Endodermal cell (in vitro differentiated cells): ENCODE measurements at regions not wholly inside any gene's neighbourhood (a gene's known extent, or its start where the extent isn't known, plus 50 kb on each side); places are given as distances from the start of the nearest gene placed in this dataset.
"Not testable (repeated sequence)": the region's sequence is repeated elsewhere in the genome, so short reads cannot be mapped to it uniquely, and the experiment has no call there.

Experiments used
- DNase-seq: peaks from one replicate; pipeline ENCODE4 v3.0.0-alpha.2; 2017
- H3K27ac ChIP-seq: 2 replicates; pipeline ENCODE4 v1.5.1; 2013; ENCODE audit warnings: mild to moderate bottlenecking, low read depth, low read length, moderate library complexity
- H3K27me3 ChIP-seq: 2 replicates; pipeline ENCODE4 v1.6.1; 2013; ENCODE audit warnings: mild to moderate bottlenecking, low read length, moderate library complexity; ENCODE audit not compliant: insufficient read depth, control insufficient read depth, poor library complexity, severe bottlenecking
- H3K36me3 ChIP-seq: 2 replicates; pipeline ENCODE4 v1.7.0; 2013; ENCODE audit warnings: mild to moderate bottlenecking, low read length, moderate library complexity; ENCODE audit not compliant: control insufficient read depth, insufficient read depth
- H3K4me1 ChIP-seq: one replicate; pipeline ENCODE4 v1.7.0; 2013; ENCODE audit warnings: low read length; ENCODE audit not compliant: control insufficient read depth, insufficient read depth
- H3K4me3 ChIP-seq: 2 replicates; pipeline ENCODE4 v1.5.1; 2013; ENCODE audit warnings: mild to moderate bottlenecking, low read length, moderate library complexity
- H3K9ac ChIP-seq: 2 replicates; pipeline ENCODE4 v1.6.1; 2013; ENCODE audit warnings: mild to moderate bottlenecking, low read length, moderate library complexity; ENCODE audit not compliant: poor library complexity, severe bottlenecking; ENCODE audit errors: extremely low read depth
- H3K9me3 ChIP-seq: 2 replicates; pipeline ENCODE4 v1.6.1; 2013; ENCODE audit warnings: mild to moderate bottlenecking, low read length, moderate library complexity; ENCODE audit not compliant: control insufficient read depth
- H3K27ac Mint-ChIP-seq: 2 replicates; pipeline ENCODE4 v1.8.0; 2020; ENCODE audit warnings: mixed read lengths
- H3K27me3 Mint-ChIP-seq: 2 replicates; pipeline ENCODE4 v1.8.0; 2021; ENCODE audit warnings: mild to moderate bottlenecking, mixed read lengths; ENCODE audit not compliant: insufficient read depth
- H3K36me3 Mint-ChIP-seq: 2 replicates; pipeline ENCODE4 v1.8.0; 2020; ENCODE audit warnings: low read depth, mixed read lengths
- H3K4me1 Mint-ChIP-seq: 2 replicates; pipeline ENCODE4 v1.8.0; 2020; ENCODE audit warnings: mixed read lengths
- H3K4me3 Mint-ChIP-seq: 2 replicates; pipeline ENCODE4 v1.8.0; 2020; ENCODE audit warnings: mild to moderate bottlenecking, moderate library complexity, mixed read lengths
- H3K9me3 Mint-ChIP-seq: 2 replicates; pipeline ENCODE4 v1.8.0; 2020; ENCODE audit warnings: mild to moderate bottlenecking, mixed read lengths
- WGBS, 2 experiments: methylation state at CpG; one replicate each; pipeline versions ENCODE4 v1.1.5 to v1.1.7; 2013; ENCODE audit warnings: missing lambda C conversion rate in 2 of 2, mixed read lengths in 1 of 2; ENCODE audit not compliant: insufficient coverage in 1 of 2, insufficient read length in 1 of 2; 5-methylcytosine and 5-hydroxymethylcytosine counted together
- TF ChIP-seq, protein P1 (sequence below): fragments of 200-600 bp; sonication (generic); conservative IDR thresholded peaks from 2 replicates; pipeline ENCODE4 v1.5.0; 2021; ENCODE audit warnings: antibody characterized with exemption, mild to moderate bottlenecking

DNA sequence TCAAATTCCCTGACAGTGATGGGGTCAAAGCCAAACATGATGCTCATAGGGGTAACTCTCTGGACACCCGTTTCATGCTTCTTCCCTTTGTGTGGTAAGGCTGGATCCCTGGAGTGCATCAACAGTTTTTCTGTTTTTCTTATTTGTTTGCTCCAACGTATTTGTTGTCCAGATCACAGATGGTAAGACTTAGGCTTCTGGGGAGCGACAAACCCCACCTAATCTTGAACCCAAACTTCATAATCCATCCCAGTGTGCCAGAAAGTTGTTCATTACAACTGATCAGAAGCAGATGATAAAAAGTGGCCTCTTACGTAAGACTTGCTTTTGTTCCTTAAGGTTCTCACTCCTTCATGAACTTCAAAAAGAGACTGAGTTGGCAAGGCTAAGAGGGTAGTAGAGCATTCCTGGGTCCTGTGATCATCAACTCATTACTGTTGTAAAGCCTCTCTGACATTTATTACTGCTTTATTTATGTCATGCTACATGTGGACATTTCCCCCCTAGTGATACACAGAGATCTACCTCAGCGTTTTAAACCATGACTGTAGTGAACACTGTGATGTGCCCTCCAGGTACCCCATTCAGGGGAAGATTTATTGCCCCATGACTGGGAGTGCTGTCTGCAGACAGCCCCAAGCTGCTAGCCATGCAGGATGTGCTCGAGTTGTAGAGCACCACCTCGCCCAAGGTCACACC, 125.6 kb downstream of the CCDC71L start:
- Mint-ChIP-seq H3K9me3 (peaks cover 17% of the 10 kb centered on the region), H3K36me3 (peaks cover 11% of the 10 kb centered on the region), H3K4me1 (peaks cover 23% of the 10 kb centered on the region), H3K27me3 (no peaks in the 10 kb centered on the region), H3K4me3 (no peak overlapping the region), H3K27ac (no peak overlapping the region)
- Histone ChIP-seq H3K9me3 (peaks cover 25% of the 10 kb centered on the region), H3K27ac (no peak overlapping the region), H3K4me1 (no peaks in the 10 kb centered on the region), H3K27me3 (no peaks in the 10 kb centered on the region), H3K9ac (no peak overlapping the region), H3K4me3 (peak overlapping the region; percentile 6), H3K36me3 (peaks cover 8% of the 10 kb centered on the region)
- DNase-seq, result no peak
- WGBS, 2 experiments, result 91 to 95% methylated on average over 5 to 7 of the region's 7 CpGs
- TF ChIP-seq, protein P1, sequence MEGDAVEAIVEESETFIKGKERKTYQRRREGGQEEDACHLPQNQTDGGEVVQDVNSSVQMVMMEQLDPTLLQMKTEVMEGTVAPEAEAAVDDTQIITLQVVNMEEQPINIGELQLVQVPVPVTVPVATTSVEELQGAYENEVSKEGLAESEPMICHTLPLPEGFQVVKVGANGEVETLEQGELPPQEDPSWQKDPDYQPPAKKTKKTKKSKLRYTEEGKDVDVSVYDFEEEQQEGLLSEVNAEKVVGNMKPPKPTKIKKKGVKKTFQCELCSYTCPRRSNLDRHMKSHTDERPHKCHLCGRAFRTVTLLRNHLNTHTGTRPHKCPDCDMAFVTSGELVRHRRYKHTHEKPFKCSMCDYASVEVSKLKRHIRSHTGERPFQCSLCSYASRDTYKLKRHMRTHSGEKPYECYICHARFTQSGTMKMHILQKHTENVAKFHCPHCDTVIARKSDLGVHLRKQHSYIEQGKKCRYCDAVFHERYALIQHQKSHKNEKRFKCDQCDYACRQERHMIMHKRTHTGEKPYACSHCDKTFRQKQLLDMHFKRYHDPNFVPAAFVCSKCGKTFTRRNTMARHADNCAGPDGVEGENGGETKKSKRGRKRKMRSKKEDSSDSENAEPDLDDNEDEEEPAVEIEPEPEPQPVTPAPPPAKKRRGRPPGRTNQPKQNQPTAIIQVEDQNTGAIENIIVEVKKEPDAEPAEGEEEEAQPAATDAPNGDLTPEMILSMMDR, result no peak

DNA sequence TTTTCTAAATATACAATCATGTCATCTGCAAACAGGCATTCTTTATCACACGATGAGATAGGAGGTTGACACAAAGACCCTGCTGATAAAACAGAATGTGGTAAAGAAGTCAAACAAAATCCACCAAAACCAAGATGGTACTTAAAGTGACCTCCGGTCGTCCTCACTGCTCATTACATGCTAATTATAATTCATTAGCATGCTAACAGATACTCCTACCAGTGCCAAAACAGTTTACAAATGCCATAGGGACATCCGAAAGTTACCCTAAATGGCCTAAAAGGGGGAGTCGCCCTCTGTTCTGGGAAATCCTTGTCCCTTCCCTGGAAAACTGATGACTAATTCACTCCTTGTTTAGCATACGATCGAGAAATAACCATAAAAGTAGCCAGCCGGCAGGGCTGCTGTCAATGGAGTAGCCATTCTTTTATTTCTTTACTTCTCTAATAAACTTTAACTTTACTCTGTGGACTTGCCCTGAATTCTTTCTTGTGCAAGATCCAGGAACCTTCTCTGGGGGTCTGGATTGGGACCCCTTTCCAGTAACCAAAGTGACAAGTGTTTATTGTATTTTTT, 126.6 kb downstream of the CCDC71L start:
- Mint-ChIP-seq H3K27me3 (no peaks in the 10 kb centered on the region), H3K4me1 (peaks cover 23% of the 10 kb centered on the region), H3K27ac (peak overlapping the region; percentile 89), H3K9me3 (peaks cover 17% of the 10 kb centered on the region), H3K4me3 (no peak overlapping the region), H3K36me3 (peaks cover 11% of the 10 kb centered on the region)
- Histone ChIP-seq H3K9ac (no peak overlapping the region), H3K36me3 (peaks cover 8% of the 10 kb centered on the region), H3K27me3 (no peaks in the 10 kb centered on the region), H3K4me1 (no peaks in the 10 kb centered on the region), H3K9me3 (peaks cover 25% of the 10 kb centered on the region), H3K27ac (no peak overlapping the region), H3K4me3 (peak overlapping the region; percentile 34)
- 28 to 35% methylated on average over 7 to 8 of the region's 8 CpGs for WGBS, 2 experiments
- peak; percentile 44 for DNase-seq
- TF ChIP-seq, protein P1, result no peak

DNA sequence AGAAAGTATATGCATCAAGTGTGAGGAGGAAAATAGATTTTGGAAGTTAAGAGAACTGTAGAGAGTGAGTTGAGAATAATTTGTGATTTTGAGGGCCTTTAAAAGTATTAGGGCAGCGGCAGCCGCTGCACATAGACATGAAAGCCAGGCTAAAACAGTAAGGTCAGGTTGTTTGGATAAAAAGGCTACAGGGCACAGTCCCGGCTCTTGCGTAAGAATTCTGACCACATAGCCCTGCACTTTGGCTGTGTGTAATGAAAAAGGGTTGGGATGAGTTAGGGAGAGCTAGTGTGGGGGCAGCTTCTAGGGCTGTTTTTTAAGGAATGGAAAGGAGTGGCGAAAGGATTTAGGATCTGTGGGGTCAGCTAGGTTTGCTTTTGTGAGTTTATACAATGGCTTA, 130.8 kb downstream of the CCDC71L start:
- H3K4me3 Mint-ChIP-seq, H3K36me3 Mint-ChIP-seq, H3K9me3 Mint-ChIP-seq, H3K9ac ChIP-seq, H3K4me1 ChIP-seq, DNase-seq, H3K36me3 ChIP-seq, H3K27me3 Mint-ChIP-seq, H3K9me3 ChIP-seq, H3K27ac Mint-ChIP-seq, H3K27me3 ChIP-seq, H3K27ac ChIP-seq: not testable (repeated sequence)
- H3K4me3 ChIP-seq, result peak overlapping the region; percentile 2
- peaks cover 24% of the 10 kb centered on the region for H3K4me1 Mint-ChIP-seq
- 92 to 96% methylated on average over 3 to 5 of the region's 5 CpGs for WGBS, 2 experiments

DNA sequence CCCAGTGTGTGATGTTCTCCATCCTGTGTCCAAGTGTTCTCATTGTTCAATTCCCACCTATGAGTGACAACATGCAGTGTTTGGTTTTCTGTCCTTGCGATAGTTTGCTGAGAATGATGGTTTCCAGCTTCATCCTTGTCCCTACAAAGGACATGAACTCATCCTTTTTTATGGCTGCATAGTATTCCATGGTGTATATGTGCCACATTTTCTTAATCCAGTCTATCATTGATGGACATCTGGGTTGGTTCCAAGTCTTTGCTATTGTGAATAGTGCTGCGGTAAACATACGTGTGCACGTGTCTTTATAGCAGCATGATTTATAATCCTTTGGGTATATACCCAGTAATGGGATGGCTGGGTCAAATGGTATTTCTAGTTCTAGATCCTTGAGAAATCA, 134.3 kb downstream of the CCDC71L start:
- not testable (repeated sequence) for H3K4me3 ChIP-seq, H3K4me1 ChIP-seq, H3K9ac ChIP-seq, H3K4me3 Mint-ChIP-seq, DNase-seq, H3K9me3 ChIP-seq, H3K27ac Mint-ChIP-seq, H3K36me3 ChIP-seq, H3K27me3 ChIP-seq, H3K36me3 Mint-ChIP-seq, H3K27me3 Mint-ChIP-seq, H3K4me1 Mint-ChIP-seq, H3K9me3 Mint-ChIP-seq, H3K27ac ChIP-seq
- no CpG with 5 or more reads among the region's 4 CpGs for WGBS, 2 experiments
